Small intestine (tissue), 7 donors: ENCODE measurements at regions not wholly inside any gene's neighbourhood (a gene's known extent, or its start where the extent isn't known, plus 50 kb on each side); places are given as distances from the start of the nearest gene placed in this dataset.

Source experiments
- DNase-seq, 2 donors: peaks; one replicate each; pipeline versions ENCODE4 v3.0.0 to v3.0.0-alpha.2; 2013
- FAIRE-seq: peaks from 2 replicates; lab custom pipeline; 2012; peaks lifted over from hg19 to GRCh38; lab: Jason Lieb, UNC
- H3K27ac ChIP-seq, 3 donors: one replicate each; pipeline ENCODE4 v1.5.1; 2013; ENCODE audit warnings: low read length in 2 of 3, mild to moderate bottlenecking in 2 of 3, control low read depth in 1 of 3, inconsistent platforms in 1 of 3, low read depth in 1 of 3, moderate library complexity in 1 of 3
- H3K27me3 ChIP-seq, 3 donors: one replicate each; pipeline ENCODE4 v1.6.1; 2013; ENCODE audit warnings: low read length in 3 of 3, inconsistent platforms in 1 of 3; ENCODE audit not compliant: control insufficient read depth in 3 of 3, insufficient read depth in 3 of 3
- H3K36me3 ChIP-seq, 3 donors: one replicate each; pipeline ENCODE4 v1.6.1; 2013; ENCODE audit warnings: low read length in 3 of 3, inconsistent platforms in 1 of 3, low read depth in 1 of 3, mild to moderate bottlenecking in 1 of 3, moderate library complexity in 1 of 3; ENCODE audit not compliant: control insufficient read depth in 3 of 3, insufficient read depth in 2 of 3
- H3K4me1 ChIP-seq, 3 donors: one replicate each; pipeline ENCODE4 v1.6.1; 2013; ENCODE audit warnings: low read length in 2 of 3, inconsistent platforms in 1 of 3, low read depth in 1 of 3, mild to moderate bottlenecking in 1 of 3, moderate library complexity in 1 of 3; ENCODE audit not compliant: control insufficient read depth in 3 of 3, insufficient read depth in 2 of 3
- H3K4me3 ChIP-seq, 3 donors: one replicate each; pipeline ENCODE4 v1.5.1; 2013; ENCODE audit warnings: low read length in 3 of 3, control low read depth in 1 of 3, inconsistent platforms in 1 of 3, low read depth in 1 of 3, mild to moderate bottlenecking in 1 of 3, moderate library complexity in 1 of 3
- H3K9me3 ChIP-seq, 2 donors: one replicate each; pipeline ENCODE4 v1.6.1; 2013; ENCODE audit warnings: low read depth in 1 of 2, low read length in 1 of 2; ENCODE audit not compliant: control insufficient read depth in 2 of 2, insufficient read depth in 1 of 2
- WGBS, 3 donors: extraction: QIAGEN DNeasy Blood & Tissue Kit; methylation state at CpG; one replicate each; pipeline ENCODE4 v1.1.7; 2013; 5-methylcytosine and 5-hydroxymethylcytosine counted together
- donor health status: healthy with polysubstance abuse.
- donor health status: control.
- donor health status: control.
- donor health status: Bipolar disorder and iron deficiency.
- donor health status: healthy.

DNA sequence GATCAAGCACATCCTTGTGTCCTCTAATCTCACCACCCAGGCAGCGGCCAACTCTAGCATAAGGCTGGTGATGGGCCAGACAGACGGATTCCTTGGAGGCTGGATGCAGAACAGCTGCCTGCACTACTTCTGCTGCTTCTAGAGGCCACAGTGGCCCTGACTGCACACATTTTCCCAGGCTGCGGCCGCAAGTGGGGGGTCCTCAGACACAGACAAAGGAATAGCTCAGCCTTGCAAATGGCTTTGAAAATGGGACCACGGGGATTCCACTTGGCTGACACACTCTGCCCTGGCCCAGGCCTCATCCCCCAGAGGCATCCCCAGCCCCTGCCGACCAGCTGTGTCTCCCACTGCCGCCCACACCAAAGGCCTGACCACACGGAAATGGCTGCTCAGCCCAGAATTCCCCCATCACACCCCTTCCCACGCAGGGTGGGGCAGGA, 540.8 kb downstream of the BNC2 start:
- Histone ChIP-seq H3K27me3 (no peaks in the 10 kb centered on the region), H3K9me3 (peaks cover 0 to 4% of the 10 kb centered on the region in 2 donors), H3K4me1 (no peaks in the 10 kb centered on the region), H3K36me3 (no peaks in the 10 kb centered on the region), H3K4me3 (no peak overlapping the region), H3K27ac (peak overlapping the region in 2 of 3 donors; percentile 12 to 40)
- DNase-seq: no peak
- 67 to 71% (median 67%) methylated on average over 9 of the region's 9 CpGs for WGBS, 3 donors
- no peak for FAIRE-seq

DNA sequence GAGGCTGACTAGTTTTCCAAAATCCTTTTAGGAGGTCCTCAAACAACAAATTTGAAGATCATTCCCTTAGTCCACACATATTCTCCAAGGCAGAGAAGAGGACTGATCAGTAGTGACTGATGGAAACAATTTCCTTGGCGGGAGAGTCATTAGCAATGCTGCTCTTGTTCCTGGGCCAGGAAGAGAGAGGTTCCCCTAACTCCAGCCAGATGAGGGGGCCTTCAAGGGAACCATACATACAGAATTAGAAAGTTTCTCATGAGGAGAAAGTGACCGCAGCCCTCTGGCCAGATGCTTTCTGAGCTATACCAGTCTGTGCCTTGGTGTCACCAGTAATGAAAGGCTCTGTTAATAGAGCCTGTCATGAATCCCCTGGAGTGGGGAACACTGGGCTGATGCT, 539.4 kb downstream of the BNC2 start:
- no peaks in the 10 kb centered on the region for H3K36me3 ChIP-seq
- H3K27me3 ChIP-seq: no peaks in the 10 kb centered on the region
- DNase-seq (no peak), FAIRE-seq (no peak)
- H3K27ac ChIP-seq: no peak overlapping the region
- peaks cover 0 to 4% of the 10 kb centered on the region in 2 donors for H3K9me3 ChIP-seq
- WGBS, 3 donors: 0 to 77% (median 69%) methylated on average over 2 of the region's 2 CpGs
- no peaks in the 10 kb centered on the region for H3K4me1 ChIP-seq
- no peak overlapping the region for H3K4me3 ChIP-seq

DNA sequence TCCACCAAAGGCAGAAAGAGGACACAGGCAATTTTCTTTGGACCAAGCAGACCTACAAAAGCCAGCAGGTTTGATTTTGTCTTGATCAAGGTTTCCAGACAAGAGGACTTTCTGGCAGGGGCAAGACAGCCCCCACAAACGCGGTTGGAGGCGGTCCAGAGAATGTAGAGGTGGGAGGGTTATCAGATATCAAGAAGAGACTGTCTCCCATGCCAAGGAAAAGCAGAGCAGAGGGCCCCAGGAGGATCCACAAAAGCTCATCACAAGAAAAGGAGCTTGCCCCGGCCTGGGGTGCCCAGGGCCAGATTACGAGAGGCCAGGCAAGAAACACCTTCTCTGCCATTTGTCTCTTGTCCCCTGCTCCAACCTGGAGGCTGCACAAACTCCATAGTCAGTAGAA, 538.9 kb downstream of the BNC2 start:
- 80 to 81% (median 80%) methylated on average over 5 of the region's 5 CpGs for WGBS, 3 donors
- Histone ChIP-seq H3K27me3 (no peaks in the 10 kb centered on the region), H3K9me3 (peaks cover 0 to 4% of the 10 kb centered on the region in 2 donors), H3K36me3 (no peaks in the 10 kb centered on the region), H3K27ac (no peak overlapping the region), H3K4me1 (no peaks in the 10 kb centered on the region), H3K4me3 (no peak overlapping the region)
- FAIRE-seq (no peak), DNase-seq (no peak)

DNA sequence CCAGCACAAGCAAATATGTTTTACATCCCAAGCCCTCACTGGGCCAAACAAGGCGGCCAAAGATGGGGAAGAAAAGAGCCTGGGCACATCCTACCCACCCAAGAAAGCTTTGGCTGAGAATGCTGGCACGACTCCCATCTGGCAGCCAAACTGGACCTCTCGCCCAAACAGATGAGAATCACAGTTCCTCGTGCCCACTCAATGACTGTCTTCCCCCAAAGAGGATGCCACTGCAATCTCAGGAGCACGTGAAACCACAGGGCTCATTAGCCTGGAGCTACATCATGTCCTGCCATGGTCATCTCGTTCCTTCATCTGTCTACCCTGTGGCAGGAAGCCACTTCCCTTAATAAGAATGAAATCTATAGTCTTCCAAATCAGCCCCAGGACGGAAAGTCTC, 536.8 kb downstream of the BNC2 start:
- WGBS, 3 donors: 77 to 85% (median 80%) methylated on average over 7 of the region's 7 CpGs
- no peak for FAIRE-seq

DNA sequence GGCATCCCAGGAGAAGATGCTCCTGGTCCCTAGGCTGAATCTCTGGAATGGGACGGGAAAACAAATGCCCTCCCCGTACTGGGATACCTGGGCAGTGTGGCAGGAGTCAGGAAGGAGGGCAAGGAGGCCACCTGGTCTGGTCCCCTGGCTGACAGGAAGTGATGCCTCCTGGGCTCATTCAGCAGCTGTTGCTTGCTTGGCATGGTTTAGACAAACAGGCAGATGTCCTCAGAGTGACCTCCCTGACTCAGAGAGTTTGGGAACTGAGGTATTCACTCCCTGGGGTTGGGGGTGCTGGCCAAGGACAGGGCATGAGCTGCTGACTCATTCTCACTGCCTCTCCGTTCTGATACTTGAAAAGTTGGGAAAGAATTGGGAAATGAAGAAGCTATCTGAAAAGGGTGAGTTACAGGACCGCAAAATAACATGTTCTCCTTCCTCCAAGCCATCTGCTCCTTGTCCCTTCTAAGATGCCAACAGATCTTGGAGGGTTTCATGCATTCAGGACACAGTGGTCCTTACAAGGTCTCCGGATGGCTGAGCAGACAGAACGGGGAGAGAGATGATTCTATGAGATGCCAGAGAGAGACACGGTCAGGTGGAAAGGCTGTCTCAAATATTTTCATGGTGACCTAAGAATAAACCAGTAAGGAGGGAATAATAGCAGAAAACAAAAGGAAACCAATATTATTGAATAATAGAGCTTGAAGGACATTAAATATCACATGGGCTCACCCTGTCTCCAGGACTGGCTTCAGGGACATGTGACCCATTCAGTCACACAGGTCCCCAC, 534.5 kb downstream of the BNC2 start:
- peaks cover 0 to 4% of the 10 kb centered on the region in 2 donors for H3K9me3 ChIP-seq
- 76 to 85% (median 82%) methylated on average over 7 of the region's 7 CpGs for WGBS, 3 donors
- FAIRE-seq (no peak), DNase-seq (no peak)
- no peaks in the 10 kb centered on the region for H3K36me3 ChIP-seq
- H3K4me1 ChIP-seq: no peaks in the 10 kb centered on the region
- no peak overlapping the region for H3K4me3 ChIP-seq
- H3K27me3 ChIP-seq: no peaks in the 10 kb centered on the region
- H3K27ac ChIP-seq: peak overlapping the region in 1 of 3 donors; percentile 74

More for the DNA sequence above, 536.8 kb downstream of the BNC2 start:
- H3K27ac ChIP-seq: no peak overlapping the region
- H3K4me3 ChIP-seq: no peak overlapping the region
- H3K36me3 ChIP-seq: no peaks in the 10 kb centered on the region
- no peaks in the 10 kb centered on the region for H3K4me1 ChIP-seq
- DNase-seq: no peak
- no peaks in the 10 kb centered on the region for H3K27me3 ChIP-seq
- peaks cover 0 to 4% of the 10 kb centered on the region in 2 donors for H3K9me3 ChIP-seq

DNA sequence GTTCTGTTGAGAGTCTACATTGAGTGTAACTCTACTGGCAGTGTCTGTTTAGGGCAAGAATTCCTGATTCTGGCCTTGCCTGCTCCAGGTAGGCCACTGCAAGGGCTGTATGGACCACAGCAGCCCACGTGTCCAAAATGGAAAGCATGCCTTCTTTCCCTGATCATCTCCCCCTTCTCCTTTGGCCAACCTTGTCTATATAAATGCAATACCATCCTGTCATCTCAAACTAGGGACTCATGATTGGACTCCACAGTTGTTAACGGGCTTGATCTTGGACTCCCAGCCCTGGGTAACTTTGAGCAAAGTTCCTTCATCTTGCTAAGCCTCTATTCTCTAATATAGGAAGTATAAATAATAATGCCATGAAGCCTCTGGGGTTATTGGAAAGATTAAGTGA, 533.6 kb downstream of the BNC2 start:
- Histone ChIP-seq H3K27ac (peak overlapping the region in 1 of 3 donors; percentile 40), H3K9me3 (peaks cover 0 to 4% of the 10 kb centered on the region in 2 donors), H3K4me1 (no peaks in the 10 kb centered on the region), H3K4me3 (no peak overlapping the region), H3K36me3 (no peaks in the 10 kb centered on the region), H3K27me3 (no peaks in the 10 kb centered on the region)
- FAIRE-seq (no peak), DNase-seq (no peak)
- 46 to 62% (median 62%) methylated on average over 2 of the region's 2 CpGs for WGBS, 3 donors

DNA sequence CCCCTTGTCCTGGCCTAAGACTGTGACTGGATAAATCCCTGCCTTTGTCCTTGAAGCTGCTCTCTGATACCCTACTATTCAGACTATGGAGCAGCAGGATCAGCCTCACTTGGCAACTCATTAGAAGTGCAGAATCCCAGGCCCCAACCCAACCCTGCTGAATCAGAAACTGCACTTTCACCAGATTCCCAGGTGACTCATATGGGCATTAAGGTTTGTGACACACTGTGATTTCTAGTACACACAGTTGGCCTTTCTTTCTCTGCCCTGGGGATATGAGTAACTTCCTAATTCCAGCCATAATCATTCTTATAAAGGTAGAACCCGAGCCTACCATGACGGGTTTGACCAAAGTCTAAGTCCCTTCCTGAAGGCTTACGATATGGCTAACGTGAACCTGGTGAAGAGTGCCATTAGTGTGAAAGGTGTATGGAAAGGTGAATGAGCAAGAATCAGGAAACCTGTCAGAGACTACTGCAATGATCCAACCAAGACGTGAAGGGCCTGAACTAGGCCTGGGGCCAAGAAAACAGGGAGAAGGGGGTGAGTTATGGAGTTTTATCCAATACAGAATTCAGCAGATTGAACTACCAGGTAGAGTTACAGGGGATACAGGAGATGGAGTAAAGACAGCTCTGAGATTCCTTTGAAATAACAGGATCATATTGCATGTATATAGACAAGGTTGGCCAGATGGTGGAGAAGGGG, 533.0 kb downstream of the BNC2 start:
- Histone ChIP-seq H3K36me3 (no peaks in the 10 kb centered on the region), H3K9me3 (peaks cover 0 to 2% of the 10 kb centered on the region in 2 donors), H3K4me3 (no peak overlapping the region), H3K27me3 (no peaks in the 10 kb centered on the region), H3K27ac (no peak overlapping the region), H3K4me1 (no peaks in the 10 kb centered on the region)
- no peak for FAIRE-seq
- 42 to 82% (median 47%) methylated on average over 5 of the region's 5 CpGs for WGBS, 3 donors
- peak in 1 of 2 donors; percentile 2 for DNase-seq

DNA sequence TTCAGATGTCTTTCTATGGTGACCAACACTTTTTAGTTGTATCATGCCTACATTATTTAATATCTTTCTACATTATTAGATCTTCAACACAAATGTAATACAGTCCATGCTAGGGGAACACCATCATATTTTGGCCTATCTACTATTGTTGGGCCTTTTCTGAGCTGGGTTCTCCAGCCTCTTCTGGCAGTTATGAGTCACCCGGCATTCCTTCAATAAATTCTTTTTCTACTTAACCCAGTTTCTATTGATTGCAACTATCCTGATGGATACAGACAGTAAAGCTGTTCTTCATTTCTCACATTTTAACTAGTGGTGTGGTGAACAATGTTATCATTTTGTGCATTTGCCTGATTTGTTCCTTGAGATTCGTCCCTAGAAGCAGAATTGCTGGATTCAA, 529.3 kb downstream of the BNC2 start:
- no peak overlapping the region for H3K4me3 ChIP-seq
- no peaks in the 10 kb centered on the region for H3K36me3 ChIP-seq
- 68 to 80% (median 70%) methylated on average over 2 of the region's 2 CpGs for WGBS, 3 donors
- DNase-seq (no peak), FAIRE-seq (no peak)
- H3K27ac ChIP-seq: no peak overlapping the region
- H3K9me3 ChIP-seq: no peaks in the 10 kb centered on the region
- H3K27me3 ChIP-seq: no peaks in the 10 kb centered on the region
- no peaks in the 10 kb centered on the region for H3K4me1 ChIP-seq
